GM23248 (cell line): ENCODE measurements at regions not wholly inside any gene's neighbourhood (a gene's known extent, or its start where the extent isn't known, plus 50 kb on each side); places are given as distances from the start of the nearest gene placed in this dataset.
A peak's percentile ranks its signal among the peaks of the same experiment; 100 is the strongest.

Experiments
- DNase-seq: peaks from one replicate; pipeline ENCODE4 v3.0.0-alpha.2; 2015
- H2AFZ ChIP-seq: fragments of 200-600 bp; sonication (generic); 2 replicates; pipeline ENCODE4 v1.6.1; 2016; ENCODE audit warnings: antibody characterized with exemption
- H3F3A ChIP-seq: fragments of 200-600 bp; sonication (generic); 2 replicates; pipeline ENCODE4 v1.6.1; 2016; ENCODE audit warnings: mild to moderate bottlenecking, antibody characterized with exemption, mixed run types; ENCODE audit not compliant: insufficient read depth
- H3K27ac ChIP-seq: fragments of 200-600 bp; sonication (generic); 2 replicates; pipeline ENCODE4 v1.5.1; 2016; ENCODE audit warnings: mild to moderate bottlenecking
- H3K27me3 ChIP-seq: fragments of 200-600 bp; sonication (generic); replicated peaks from 2 replicates; pipeline ENCODE4 v1.6.1; 2016; ENCODE audit warnings: mild to moderate bottlenecking; ENCODE audit not compliant: insufficient read depth
- H3K36me3 ChIP-seq: fragments of 200-600 bp; sonication (generic); 2 replicates; pipeline ENCODE4 v1.6.1; 2016; ENCODE audit warnings: low read depth, mild to moderate bottlenecking
- H3K4me1 ChIP-seq: fragments of 200-600 bp; sonication (generic); 2 replicates; pipeline ENCODE4 v1.6.1; 2016; ENCODE audit warnings: mild to moderate bottlenecking; ENCODE audit not compliant: insufficient read depth
- H3K4me2 ChIP-seq: fragments of 200-600 bp; sonication (generic); one replicate; pipeline ENCODE4 v1.6.1; 2016; ENCODE audit warnings: mild to moderate bottlenecking; ENCODE audit not compliant: unreplicated experiment
- H3K4me3 ChIP-seq: fragments of 200-600 bp; sonication (generic); 2 replicates; pipeline ENCODE4 v1.5.1; 2016; ENCODE audit warnings: mild to moderate bottlenecking
- H3K79me2 ChIP-seq: fragments of 200-600 bp; sonication (generic); 2 replicates; pipeline ENCODE4 v1.6.1; 2016; ENCODE audit warnings: mild to moderate bottlenecking; ENCODE audit not compliant: insufficient read depth
- H3K9ac ChIP-seq: fragments of 200-600 bp; sonication (generic); 2 replicates; pipeline ENCODE4 v1.6.1; 2016; ENCODE audit warnings: mild to moderate bottlenecking
- H3K9me2 ChIP-seq: fragments of 200-600 bp; sonication (generic); 2 replicates; pipeline ENCODE4 v1.6.1; 2016; ENCODE audit warnings: mixed run types, mild to moderate bottlenecking, moderate library complexity; ENCODE audit not compliant: insufficient read depth
- H3K9me3 ChIP-seq: fragments of 200-600 bp; sonication (generic); one replicate; pipeline ENCODE4 v1.6.1; 2017; ENCODE audit warnings: low read depth
- H4K20me1 ChIP-seq: fragments of 200-600 bp; sonication (generic); 2 replicates; pipeline ENCODE4 v1.6.0; 2016; ENCODE audit not compliant: insufficient read depth
- EZH2 ChIP-seq: fragments of 200-600 bp; sonication (generic); IDR thresholded peaks from 2 replicates; pipeline ENCODE4 v1.6.1; 2018; ENCODE audit warnings: antibody characterized with exemption, mild to moderate bottlenecking; ENCODE audit not compliant: insufficient read depth, poor library complexity, severe bottlenecking
- EZH2phosphoT487 ChIP-seq: fragments of 200-600 bp; sonication (generic); IDR thresholded peaks from 2 replicates; pipeline ENCODE4 v1.6.1; 2018; ENCODE audit warnings: antibody characterized with exemption, moderate library complexity, mild to moderate bottlenecking, low read depth; ENCODE audit not compliant: insufficient read depth
- WGBS, 2 experiments: methylation state at CpG; one replicate each; pipeline ENCODE4 v1.1.6; 2015 to 2017; ENCODE audit warnings: low lambda C conversion rate in 2 of 2, low coverage in 1 of 2; ENCODE audit errors: missing lambda C conversion rate in 2 of 2; 5-methylcytosine and 5-hydroxymethylcytosine counted together
- in situ Hi-C: fragments of 300-500 bp; cut with MboI; formaldehyde crosslinking; loops from 2 replicates; pipeline ENCODE4 v1.15.0; 2020

DNA sequence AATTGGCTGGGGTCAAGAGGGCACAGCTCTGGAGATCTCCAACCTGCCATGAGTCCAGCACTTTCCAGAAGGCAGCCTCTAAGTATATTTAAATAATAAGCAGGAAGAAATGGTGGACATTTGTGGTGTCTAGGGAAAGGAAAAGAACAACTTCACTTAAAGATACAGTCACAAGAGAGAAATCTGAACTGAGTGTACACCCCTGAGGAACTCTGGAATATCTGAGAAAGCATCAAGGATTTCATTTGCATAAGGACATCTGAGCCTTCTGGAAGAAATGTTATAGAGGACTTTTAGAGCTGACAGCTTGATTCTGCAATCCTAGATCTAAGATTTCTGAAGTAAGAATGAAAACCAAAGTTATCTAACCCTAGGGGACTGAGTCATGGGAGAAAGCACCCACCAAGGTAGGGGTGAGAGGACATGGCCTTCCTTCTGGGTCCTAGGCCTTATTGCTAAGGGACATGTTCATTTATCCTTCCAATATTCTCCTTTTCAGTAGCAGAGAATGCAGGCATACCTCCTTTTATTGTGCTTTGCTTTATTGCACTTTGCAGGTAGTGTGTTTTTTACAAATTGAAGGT lies 253.4 kb upstream of the SLC24A2 start:
- H4K20me1 ChIP-seq = no peaks in the 10 kb centered on the region
- H3K79me2 ChIP-seq = no peaks in the 10 kb centered on the region
- H3K4me1 ChIP-seq = no peaks in the 10 kb centered on the region
- H2AFZ ChIP-seq = no peak overlapping the region
- in situ Hi-C loops = loop anchor here (25.0 kb wide), 1 partner anchor 155 kb away; no protein-coding TSS in a partner anchor
- no peaks in the 10 kb centered on the region for H3K36me3 ChIP-seq
- no peak for DNase-seq
- no peaks in the 10 kb centered on the region for H3K9me2 ChIP-seq
- no peak overlapping the region for H3K4me2 ChIP-seq
- TF ChIP-seq EZH2 = no peak
- TF ChIP-seq EZH2phosphoT487 = no peak
- H3K27ac ChIP-seq = no peak overlapping the region
- no peaks in the 10 kb centered on the region for H3F3A ChIP-seq
- H3K9ac ChIP-seq = no peak overlapping the region
- no peaks in the 10 kb centered on the region for H3K9me3 ChIP-seq
- H3K4me3 ChIP-seq = no peak overlapping the region
- H3K27me3 ChIP-seq = peaks cover 12% of the 10 kb centered on the region; the same call in 1 of the 2 replicates

DNA sequence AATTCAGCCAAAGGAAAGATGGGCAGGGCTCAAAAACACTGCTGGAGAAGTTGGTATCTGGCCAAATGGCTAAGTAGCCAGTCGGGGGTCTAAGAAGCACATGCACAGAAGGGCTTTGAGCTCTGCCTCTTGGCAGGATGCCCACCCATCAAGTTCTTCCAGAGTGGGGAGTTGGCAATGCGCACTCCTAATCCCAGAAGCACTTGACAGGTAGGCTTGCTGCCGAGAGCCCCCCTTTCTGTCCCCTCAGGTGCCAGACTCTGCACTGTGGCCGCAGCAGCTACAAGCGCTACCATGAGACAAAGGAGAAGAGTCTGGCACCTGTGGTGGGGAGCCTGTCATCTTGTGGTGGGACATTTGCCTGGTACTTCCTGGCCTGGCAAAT lies 252.9 kb upstream of the SLC24A2 start:
- Histone ChIP-seq H3K9me2 (no peaks in the 10 kb centered on the region), H2AFZ (no peak overlapping the region), H3K9ac (no peak overlapping the region), H3K27me3 (peaks cover 12% of the 10 kb centered on the region; the same call in 1 of the 2 replicates), H4K20me1 (no peaks in the 10 kb centered on the region), H3K4me2 (no peak overlapping the region), H3K27ac (no peak overlapping the region), H3K36me3 (no peaks in the 10 kb centered on the region), H3K79me2 (no peaks in the 10 kb centered on the region), H3K4me1 (no peaks in the 10 kb centered on the region), H3K4me3 (no peak overlapping the region), H3F3A (no peaks in the 10 kb centered on the region), H3K9me3 (no peaks in the 10 kb centered on the region)
- no peak for DNase-seq
- in situ Hi-C loops = loop anchor here (25.0 kb wide), 1 partner anchor 154 kb away; no protein-coding TSS in a partner anchor
- TF ChIP-seq EZH2 (no peak), EZH2phosphoT487 (no peak)
- 51 to 55% methylated on average over 5 of the region's 5 CpGs for WGBS, 2 experiments

DNA sequence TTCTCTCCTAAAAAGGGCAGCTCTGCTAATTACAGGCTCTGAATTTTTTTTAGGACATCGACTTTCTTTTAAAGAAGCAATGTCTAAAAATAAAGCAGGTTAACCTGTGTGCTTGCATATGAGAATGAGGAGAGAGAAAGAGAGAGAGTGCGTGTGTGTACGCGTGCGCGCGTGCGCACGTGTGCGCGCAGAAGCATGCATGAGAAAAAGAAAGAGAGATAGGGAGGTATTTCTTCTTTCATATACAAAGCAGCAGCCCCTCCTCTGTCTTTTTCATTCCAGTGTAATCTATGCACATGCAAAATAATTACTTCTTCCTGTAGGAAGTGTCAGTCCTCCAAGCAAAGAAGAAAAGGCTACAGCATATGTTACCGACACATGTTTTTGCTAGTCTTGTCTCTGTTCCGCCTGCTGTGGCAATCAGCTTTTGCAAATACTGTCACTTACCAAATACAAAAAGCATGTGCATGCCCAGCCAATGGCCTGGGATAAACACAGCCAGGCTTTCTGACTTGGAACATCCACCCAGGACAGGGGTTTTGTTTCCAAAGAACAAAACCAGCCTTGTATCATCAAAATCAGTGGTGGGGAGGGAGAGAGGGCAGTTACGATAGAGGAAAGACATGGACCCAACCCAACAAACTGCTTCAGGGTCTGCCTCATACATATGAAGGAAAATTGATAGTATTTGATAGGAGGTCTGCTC lies 252.3 kb upstream of the SLC24A2 start:
- Histone ChIP-seq H3K36me3 (no peaks in the 10 kb centered on the region), H3K27ac (no peak overlapping the region), H3K4me3 (peak overlapping the region; percentile 28), H3K9me3 (no peaks in the 10 kb centered on the region), H3K9ac (no peak overlapping the region), H3K4me2 (peak overlapping the region; percentile 26), H3K4me1 (no peaks in the 10 kb centered on the region), H2AFZ (peak overlapping the region; percentile 39; the same call in 1 of the 2 replicates), H3F3A (no peaks in the 10 kb centered on the region), H4K20me1 (no peaks in the 10 kb centered on the region), H3K79me2 (no peaks in the 10 kb centered on the region), H3K9me2 (no peaks in the 10 kb centered on the region), H3K27me3 (peaks cover 12% of the 10 kb centered on the region; the same call in 1 of the 2 replicates)
- 4 to 5% methylated on average over 14 of the region's 14 CpGs for WGBS, 2 experiments
- in situ Hi-C loops = loop anchor here (25.0 kb wide), 1 partner anchor 154 kb away; no protein-coding TSS in a partner anchor
- peak; percentile 3 for DNase-seq
- TF ChIP-seq EZH2phosphoT487 (no peak), EZH2 (no peak)

DNA sequence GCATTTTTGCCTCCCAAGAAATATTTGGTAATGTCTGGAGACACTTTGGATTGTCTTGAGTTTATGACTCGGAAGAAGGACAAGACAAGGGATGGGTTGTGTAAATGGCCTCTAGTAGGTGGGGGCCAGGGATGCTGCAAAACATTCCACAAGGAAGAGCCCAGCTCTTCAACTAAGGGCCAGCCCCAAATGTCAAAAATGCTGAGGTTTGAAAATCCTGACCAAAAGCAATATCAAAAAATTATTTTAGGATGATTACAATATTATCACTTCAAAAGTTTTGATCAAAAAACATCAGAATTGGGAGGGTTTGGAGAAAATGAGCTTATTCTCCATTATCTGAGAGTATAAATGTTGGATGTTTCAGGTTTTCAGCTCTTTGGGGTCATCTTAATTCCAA lies 248.9 kb upstream of the SLC24A2 start:
- H3F3A ChIP-seq = no peaks in the 10 kb centered on the region
- no peak overlapping the region for H3K9ac ChIP-seq
- peaks cover 17% of the 10 kb centered on the region; the same call in 1 of the 2 replicates for H3K27me3 ChIP-seq
- DNase-seq = no peak
- H3K4me1 ChIP-seq = no peaks in the 10 kb centered on the region
- H4K20me1 ChIP-seq = no peaks in the 10 kb centered on the region
- no peak overlapping the region for H3K4me3 ChIP-seq
- H3K9me2 ChIP-seq = no peaks in the 10 kb centered on the region
- no peaks in the 10 kb centered on the region for H3K36me3 ChIP-seq
- TF ChIP-seq EZH2phosphoT487 (no peak), EZH2 (no peak)
- H2AFZ ChIP-seq = no peak overlapping the region
- no peak overlapping the region for H3K27ac ChIP-seq
- 28 to 31% methylated on average over 1 of the region's 1 CpG for WGBS, 2 experiments
- H3K79me2 ChIP-seq = no peaks in the 10 kb centered on the region
- no peak overlapping the region for H3K4me2 ChIP-seq
- no peaks in the 10 kb centered on the region for H3K9me3 ChIP-seq
- in situ Hi-C loops = loop anchor here (25.0 kb wide), 1 partner anchor 150 kb away; no protein-coding TSS in a partner anchor
